Panc1 (cell line): ENCODE measurements at regions not wholly inside any gene's neighbourhood (a gene's known extent, or its start where the extent isn't known, plus 50 kb on each side); places are given as distances from the start of the nearest gene placed in this dataset.

Experiments used
- CTCF ChIP-seq: fragments of 450-650 bp; IDR thresholded peaks from 2 replicates; pipeline ENCODE4 v1.5.1; 2017; ENCODE audit warnings: mild to moderate bottlenecking
- POLR2AphosphoS5 ChIP-seq: IDR thresholded peaks from 2 replicates; pipeline ENCODE4 v1.6.1; 2012; ENCODE audit warnings: mild to moderate bottlenecking, low read depth, low read length, moderate library complexity
- REST ChIP-seq, 2 experiments: IDR thresholded peaks; 2 replicates each; pipeline ENCODE4 v1.6.1; 2011 to 2012; ENCODE audit warnings: low read depth in 2 of 2, control low read depth in 1 of 2, low read length in 1 of 2, mild to moderate bottlenecking in 1 of 2, moderate library complexity in 1 of 2; ENCODE audit not compliant: insufficient read depth in 1 of 2
- SIN3A ChIP-seq: IDR thresholded peaks from 2 replicates; pipeline ENCODE4 v1.6.1; 2012; ENCODE audit warnings: low read depth, mild to moderate bottlenecking, low read length, moderate library complexity, borderline replicate concordance; ENCODE audit not compliant: insufficient read depth
- TCF7L2 ChIP-seq: IDR thresholded peaks from 2 replicates; pipeline ENCODE4 v1.6.1; 2011; ENCODE audit warnings: mild to moderate bottlenecking, low read depth, low read length, inconsistent platforms

- TF ChIP-seq CTCF (no peak), SIN3A (no peak), POLR2AphosphoS5 (no peak), REST (IDR thresholded peaks at IDR 0.05; ENCODE audit: insufficient read depth in 1 of 2, low read depth in 2 of 2, low read length in 1 of 2) (no peak), TCF7L2 (no peak)
Observed at GRCh38 chr12:46679754-46680153, 146.0 kb downstream of the SLC38A4 start.
